ENCODE measurements at regions not wholly inside any gene's neighbourhood (a gene's known extent, or its start where the extent isn't known, plus 50 kb on each side); places are given as distances from the start of the nearest gene placed in this dataset.

- TF ChIP-seq, protein P1, sequence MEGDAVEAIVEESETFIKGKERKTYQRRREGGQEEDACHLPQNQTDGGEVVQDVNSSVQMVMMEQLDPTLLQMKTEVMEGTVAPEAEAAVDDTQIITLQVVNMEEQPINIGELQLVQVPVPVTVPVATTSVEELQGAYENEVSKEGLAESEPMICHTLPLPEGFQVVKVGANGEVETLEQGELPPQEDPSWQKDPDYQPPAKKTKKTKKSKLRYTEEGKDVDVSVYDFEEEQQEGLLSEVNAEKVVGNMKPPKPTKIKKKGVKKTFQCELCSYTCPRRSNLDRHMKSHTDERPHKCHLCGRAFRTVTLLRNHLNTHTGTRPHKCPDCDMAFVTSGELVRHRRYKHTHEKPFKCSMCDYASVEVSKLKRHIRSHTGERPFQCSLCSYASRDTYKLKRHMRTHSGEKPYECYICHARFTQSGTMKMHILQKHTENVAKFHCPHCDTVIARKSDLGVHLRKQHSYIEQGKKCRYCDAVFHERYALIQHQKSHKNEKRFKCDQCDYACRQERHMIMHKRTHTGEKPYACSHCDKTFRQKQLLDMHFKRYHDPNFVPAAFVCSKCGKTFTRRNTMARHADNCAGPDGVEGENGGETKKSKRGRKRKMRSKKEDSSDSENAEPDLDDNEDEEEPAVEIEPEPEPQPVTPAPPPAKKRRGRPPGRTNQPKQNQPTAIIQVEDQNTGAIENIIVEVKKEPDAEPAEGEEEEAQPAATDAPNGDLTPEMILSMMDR (conservative IDR thresholded peaks at IDR 0.05; ENCODE audit: low read depth, low read length), result no peak
- no peak for TF ChIP-seq EZH2 (IDR thresholded peaks at IDR 0.05; ENCODE audit: borderline replicate concordance, low read depth, low read length, poor library complexity, severe bottlenecking)
Measured at GRCh38 chr5:171675511-171675910, 110.1 kb upstream of the SMIM23 start.

All from A673 (cell line).